H1 (cell line): ENCODE measurements at regions not wholly inside any gene's neighbourhood (a gene's known extent, or its start where the extent isn't known, plus 50 kb on each side); places are given as distances from the start of the nearest gene placed in this dataset.

ENCODE experiments used
- CTCF ChIA-PET: fragments of 300-600 bp; sonication (Branson Sonifier 250); formaldehyde crosslinking; loops from one replicate; lab custom pipeline; 2021; ENCODE audit not compliant: partially characterized antibody; lab: Charles Lee
- POLR2A ChIA-PET: fragments of 300-600 bp; sonication (Branson Sonifier 250); formaldehyde crosslinking; loops from one replicate; lab custom pipeline; 2021; ENCODE audit warnings: inconsistent platforms; ENCODE audit not compliant: partially characterized antibody; lab: Charles Lee
- DNase-seq, 2 experiments: peaks; one replicate each; pipeline versions ENCODE4 v3.0.0 to v3.0.0-alpha.2; 2010 to 2022; ENCODE audit warnings: low spot score in 2 of 2, low read depth in 1 of 2, mixed read lengths in 1 of 2
- FAIRE-seq: peaks from 2 replicates; lab custom pipeline; 2011; peaks lifted over from hg19 to GRCh38; lab: Jason Lieb, UNC
- H2AFZ ChIP-seq: 2 replicates; pipeline ENCODE4 v1.8.1; 2012; ENCODE audit warnings: low read length, inconsistent platforms
- H2AK5ac ChIP-seq: 2 replicates; pipeline ENCODE4 v1.6.1; 2013; ENCODE audit warnings: low read depth, low read length
- H2BK120ac ChIP-seq: replicated peaks from 2 replicates; pipeline ENCODE3; 2013; ENCODE audit warnings: low read depth, low read length, inconsistent platforms
- H2BK12ac ChIP-seq: 2 replicates; pipeline ENCODE4 v1.6.1; 2013; ENCODE audit warnings: low read depth, low read length
- H2BK15ac ChIP-seq: 2 replicates; pipeline ENCODE4 v1.6.1; 2013; ENCODE audit warnings: low read length
- H2BK20ac ChIP-seq: 2 replicates; pipeline ENCODE4 v1.6.1; 2013; ENCODE audit warnings: low read length
- H2BK5ac ChIP-seq: 2 replicates; pipeline ENCODE4 v1.6.1; 2013; ENCODE audit warnings: low read depth, low read length
- H3K14ac ChIP-seq: 2 replicates; pipeline ENCODE4 v1.6.1; 2013; ENCODE audit warnings: inconsistent platforms; ENCODE audit not compliant: insufficient read length
- H3K18ac ChIP-seq: 2 replicates; pipeline ENCODE4 v1.6.1; 2013; ENCODE audit warnings: low read length; ENCODE audit errors: extremely low read depth
- H3K23ac ChIP-seq: 2 replicates; pipeline ENCODE4 v1.6.1; 2013; ENCODE audit warnings: inconsistent platforms; ENCODE audit not compliant: insufficient read length
- H3K23me2 ChIP-seq: 2 replicates; pipeline ENCODE4 v1.6.1; 2013; ENCODE audit warnings: low read depth, low read length
- H3K27ac ChIP-seq: 2 replicates; pipeline ENCODE4 v1.6.1; 2011; ENCODE audit warnings: low read depth, low read length, inconsistent platforms
- H3K27me3 ChIP-seq, 4 experiments: replicated peaks in 1 of 4; 1 replicate in 1 of 4; 2 replicates in 3 of 4; pipeline versions ENCODE4 v1.6.1 to v1.8.1; 2011 to 2013; ENCODE audit warnings: low read length in 3 of 4, mild to moderate bottlenecking in 3 of 4, inconsistent platforms in 2 of 4, mixed read lengths in 2 of 4, moderate library complexity in 1 of 4; ENCODE audit not compliant: control insufficient read depth in 3 of 4, insufficient read depth in 3 of 4; ENCODE audit errors: extremely low read depth in 1 of 4
- H3K36me3 ChIP-seq, 4 experiments: 2 replicates each; pipeline versions ENCODE4 v1.6.1 to v1.8.1; 2011 to 2013; ENCODE audit warnings: mild to moderate bottlenecking in 4 of 4, low read length in 3 of 4, moderate library complexity in 2 of 4, control low read depth in 1 of 4, inconsistent platforms in 1 of 4; ENCODE audit not compliant: insufficient read depth in 4 of 4, control insufficient read depth in 2 of 4
- H3K4ac ChIP-seq: replicated peaks from 2 replicates; pipeline ENCODE3; 2013; ENCODE audit warnings: low read length, low read depth, mixed read lengths, inconsistent platforms; ENCODE audit not compliant: insufficient read length
- H3K4me1 ChIP-seq, 4 experiments: replicated peaks in 1 of 4; 1 replicate in 1 of 4; 2 replicates in 3 of 4; pipeline versions ENCODE4 v1.6.1 to v1.8.1; 2011 to 2013; ENCODE audit warnings: low read length in 3 of 4, inconsistent platforms in 2 of 4, mixed read lengths in 1 of 4; ENCODE audit not compliant: insufficient read depth in 4 of 4, control insufficient read depth in 3 of 4
- H3K4me2 ChIP-seq, 2 experiments: 2 replicates each; pipeline versions ENCODE4 v1.6.1 to v1.8.1; 2011 to 2013; ENCODE audit warnings: low read depth in 2 of 2, low read length in 2 of 2, control low read depth in 1 of 2, inconsistent platforms in 1 of 2, mild to moderate bottlenecking in 1 of 2; ENCODE audit not compliant: insufficient read depth in 1 of 2
- H3K4me3 ChIP-seq, 4 experiments: fragments of 200-600, 300-600 bp in 1 of 4; sonication (generic), shearing (Covaris generic), sonication (Bioruptor Twin) in 1 of 4; 2 replicates each; pipeline versions ENCODE4 v1.5.1 to v1.8.1; 2011 to 2016; ENCODE audit warnings: low read length in 4 of 4, low read depth in 3 of 4, control low read depth in 2 of 4, inconsistent platforms in 2 of 4, mild to moderate bottlenecking in 2 of 4, mixed read lengths in 1 of 4, moderate library complexity in 1 of 4; ENCODE audit not compliant: insufficient read depth in 2 of 4; ENCODE audit errors: extremely low read depth in 1 of 4
- H3K56ac ChIP-seq: replicated peaks from 2 replicates; pipeline ENCODE3; 2013; ENCODE audit warnings: low read depth, mild to moderate bottlenecking, mixed read lengths, low read length, inconsistent platforms; ENCODE audit not compliant: insufficient read length
- H3K79me1 ChIP-seq: 2 replicates; pipeline ENCODE4 v1.6.1; 2013; ENCODE audit warnings: low read depth, low read length, control low read depth
- H3K79me2 ChIP-seq, 2 experiments: 2 replicates each; pipeline versions ENCODE4 v1.6.1 to v1.8.1; 2012 to 2013; ENCODE audit warnings: low read length in 2 of 2, mild to moderate bottlenecking in 2 of 2, inconsistent platforms in 1 of 2; ENCODE audit not compliant: insufficient read depth in 2 of 2, control insufficient read depth in 1 of 2
- H3K9ac ChIP-seq, 4 experiments: replicated peaks in 1 of 4; 1 replicate in 1 of 4; 2 replicates in 3 of 4; pipeline versions ENCODE4 v1.6.1 to v1.8.1; 2011 to 2013; ENCODE audit warnings: low read depth in 3 of 4, low read length in 3 of 4, control low read depth in 2 of 4, mild to moderate bottlenecking in 2 of 4, moderate library complexity in 2 of 4, inconsistent platforms in 1 of 4; ENCODE audit errors: extremely low read depth in 1 of 4
- H3K9me3 ChIP-seq, 2 experiments: 2 replicates each; pipeline versions ENCODE4 v1.6.1 to v1.8.1; 2012 to 2013; ENCODE audit warnings: mild to moderate bottlenecking in 2 of 2, moderate library complexity in 2 of 2, control low read depth in 1 of 2, inconsistent platforms in 1 of 2, low read depth in 1 of 2, low read length in 1 of 2, mixed read lengths in 1 of 2; ENCODE audit not compliant: insufficient read depth in 2 of 2
- H4K20me1 ChIP-seq, 2 experiments: replicated peaks in 1 of 2; 2 replicates each; pipeline versions ENCODE3 to v1.8.1; 2011 to 2013; ENCODE audit warnings: inconsistent platforms in 2 of 2, low read length in 2 of 2, mild to moderate bottlenecking in 1 of 2; ENCODE audit not compliant: insufficient read depth in 2 of 2, control insufficient read depth in 1 of 2
- H4K5ac ChIP-seq: 2 replicates; pipeline ENCODE4 v1.6.1; 2013; ENCODE audit warnings: low read length, low read depth, mixed read lengths, inconsistent platforms; ENCODE audit not compliant: insufficient read length
- H4K8ac ChIP-seq: 2 replicates; pipeline ENCODE4 v1.8.0; 2013; ENCODE audit warnings: mild to moderate bottlenecking, moderate library complexity, low read length, inconsistent platforms; ENCODE audit not compliant: insufficient read depth; ENCODE audit errors: extremely low read depth
- H4K91ac ChIP-seq: replicated peaks from 2 replicates; pipeline ENCODE3; 2013; ENCODE audit warnings: low read length, mixed read lengths, inconsistent platforms; ENCODE audit not compliant: insufficient read length
- CBX8 ChIP-seq: fragments of 300-800, 300-1000 bp; sonication (generic); IDR thresholded peaks from 2 replicates; pipeline ENCODE4 v1.7.1; 2016; ENCODE audit warnings: low read depth, low read length, borderline replicate concordance
- CTBP2 ChIP-seq: IDR thresholded peaks from 2 replicates; pipeline ENCODE4 v1.7.0; 2011; ENCODE audit warnings: borderline replicate concordance, mild to moderate bottlenecking, moderate library complexity, mixed read lengths, low read length; ENCODE audit not compliant: insufficient read depth, insufficient read length
- EP300 ChIP-seq, 2 experiments: IDR thresholded peaks; 1 replicate in 1 of 2; 2 replicates in 1 of 2; pipeline ENCODE4 v1.6.1; 2011 to 2012; ENCODE audit warnings: low read depth in 2 of 2, low read length in 2 of 2, mild to moderate bottlenecking in 2 of 2, borderline replicate concordance in 1 of 2, inconsistent platforms in 1 of 2, moderate library complexity in 1 of 2
- GTF2F1 ChIP-seq: IDR thresholded peaks from 2 replicates; pipeline ENCODE4 v1.6.1; 2012; ENCODE audit warnings: low read depth, low read length, improper control_type of control experiment, borderline replicate concordance
- HDAC2 ChIP-seq, 2 experiments: fragments of 300-600 bp in 1 of 2; sonication (generic) in 1 of 2; IDR thresholded peaks; 2 replicates each; pipeline ENCODE4 v1.6.1; 2011 to 2012; ENCODE audit warnings: low read depth in 2 of 2, low read length in 2 of 2, mild to moderate bottlenecking in 2 of 2, moderate library complexity in 2 of 2, borderline replicate concordance in 1 of 2, inconsistent platforms in 1 of 2
- NANOG ChIP-seq: IDR thresholded peaks from 2 replicates; pipeline ENCODE4 v1.6.1; 2011; ENCODE audit warnings: low read length, low read depth, mild to moderate bottlenecking, inconsistent platforms; ENCODE audit not compliant: insufficient read depth, poor library complexity, severe bottlenecking
- RNF2 ChIP-seq: fragments of 200-900, 300-1000 bp; sonication (generic); IDR thresholded peaks from 2 replicates; pipeline ENCODE4 v1.7.1; 2016; ENCODE audit warnings: borderline replicate concordance, low read depth, mild to moderate bottlenecking, antibody characterized with exemption, low read length; ENCODE audit not compliant: poor library complexity, severe bottlenecking; ENCODE audit errors: missing control alignments
- RXRA ChIP-seq: IDR thresholded peaks from 2 replicates; pipeline ENCODE4 v1.6.1; 2011; ENCODE audit warnings: low read depth, mild to moderate bottlenecking, low read length, moderate library complexity; ENCODE audit not compliant: insufficient read depth
- SAP30 ChIP-seq: fragments of 300-600 bp; sonication (generic); IDR thresholded peaks from 2 replicates; pipeline ENCODE4 v1.7.1; 2012; ENCODE audit warnings: low read length, moderate library complexity, mild to moderate bottlenecking, inconsistent platforms; ENCODE audit not compliant: insufficient read depth, insufficient replicate concordance
- SUZ12 ChIP-seq: fragments of 200-600 bp; sonication (generic); IDR thresholded peaks from 2 replicates; pipeline ENCODE4 v1.6.1; 2012; ENCODE audit warnings: mild to moderate bottlenecking, inconsistent platforms, low read length, moderate library complexity, mixed read lengths
- YY1 ChIP-seq: IDR thresholded peaks from 2 replicates; pipeline ENCODE4 v1.6.1; 2011; ENCODE audit warnings: low read depth, mild to moderate bottlenecking, low read length
- WGBS, 2 experiments: shearing (Covaris generic) in 1 of 2; methylation state at CpG; one replicate each; pipeline versions ENCODE4 v1.1.6 to v1.1.7; 2013 to 2015; ENCODE audit warnings: low lambda C conversion rate in 2 of 2, mixed read lengths in 2 of 2, inconsistent platforms in 1 of 2, low coverage in 1 of 2, missing lambda C conversion rate in 1 of 2; ENCODE audit not compliant: insufficient replicate concordance in 2 of 2, insufficient coverage in 1 of 2, insufficient read length in 1 of 2; ENCODE audit errors: extremely low coverage in 1 of 2, missing lambda C conversion rate in 1 of 2; 5-methylcytosine and 5-hydroxymethylcytosine counted together
- TF ChIP-seq, protein P1 (sequence below): IDR thresholded peaks from 2 replicates; pipeline ENCODE4 v1.6.1; 2011; ENCODE audit warnings: low read length, improper control_type of control experiment

GRCh38 chr2:212607080-212607479 lies 68.5 kb upstream of the ERBB4 start:
- ChIA-PET POLR2A (no interaction called here), CTCF (no interaction called here)
- H2BK12ac ChIP-seq, result no peak overlapping the region
- no peak overlapping the region for H4K8ac ChIP-seq
- no peaks in the 10 kb centered on the region for H4K20me1 ChIP-seq
- no peak overlapping the region for H2BK15ac ChIP-seq
- H4K91ac ChIP-seq, result no peak overlapping the region
- H2BK120ac ChIP-seq, result no peak overlapping the region
- no peaks in the 10 kb centered on the region for H3K4me1 ChIP-seq
- H3K79me1 ChIP-seq, result no peaks in the 10 kb centered on the region
- no peak overlapping the region for H3K4me2 ChIP-seq
- no peaks in the 10 kb centered on the region for H3K27me3 ChIP-seq
- H3K23me2 ChIP-seq, result no peaks in the 10 kb centered on the region
- H3K9me3 ChIP-seq, result no peaks in the 10 kb centered on the region
- no peak overlapping the region for H3K4me3 ChIP-seq
- DNase-seq (no peak), FAIRE-seq (no peak)
- H3K14ac ChIP-seq, result no peak overlapping the region
- H3K18ac ChIP-seq, result no peak overlapping the region
- no peak overlapping the region for H2BK5ac ChIP-seq
- H2AK5ac ChIP-seq, result no peak overlapping the region
- no peaks in the 10 kb centered on the region for H3K36me3 ChIP-seq
- no peak overlapping the region for H2BK20ac ChIP-seq
- H3K79me2 ChIP-seq, result no peaks in the 10 kb centered on the region
- no peak overlapping the region for H3K27ac ChIP-seq
- no peak overlapping the region for H3K9ac ChIP-seq
- H3K56ac ChIP-seq, result no peak overlapping the region
- 79% methylated on average over 2 of the region's 2 CpGs; no CpG with 5 or more reads in 1 of the 2 experiments for WGBS, 2 experiments
- H4K5ac ChIP-seq, result no peak overlapping the region
- H3K23ac ChIP-seq, result no peak overlapping the region
- H2AFZ ChIP-seq, result no peak overlapping the region
- no peak overlapping the region for H3K4ac ChIP-seq
- TF ChIP-seq HDAC2 (IDR thresholded peaks at IDR 0.05; ENCODE audit: borderline replicate concordance in 1 of 2, low read depth in 2 of 2, low read length in 2 of 2) (no peak), CBX8 (no peak), SUZ12 (no peak), NANOG (no peak), GTF2F1 (no peak), SAP30 (no peak), EP300 (IDR thresholded peaks at IDR 0.05; ENCODE audit: borderline replicate concordance in 1 of 2, low read depth in 2 of 2, low read length in 2 of 2) (no peak), RXRA (no peak), YY1 (no peak), RNF2 (no peak), CTBP2 (no peak)
- TF ChIP-seq, protein P1, sequence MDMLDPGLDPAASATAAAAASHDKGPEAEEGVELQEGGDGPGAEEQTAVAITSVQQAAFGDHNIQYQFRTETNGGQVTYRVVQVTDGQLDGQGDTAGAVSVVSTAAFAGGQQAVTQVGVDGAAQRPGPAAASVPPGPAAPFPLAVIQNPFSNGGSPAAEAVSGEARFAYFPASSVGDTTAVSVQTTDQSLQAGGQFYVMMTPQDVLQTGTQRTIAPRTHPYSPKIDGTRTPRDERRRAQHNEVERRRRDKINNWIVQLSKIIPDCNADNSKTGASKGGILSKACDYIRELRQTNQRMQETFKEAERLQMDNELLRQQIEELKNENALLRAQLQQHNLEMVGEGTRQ, result no peak
